Thyroid gland (tissue), 4 donors: ENCODE measurements at regions not wholly inside any gene's neighbourhood (a gene's known extent, or its start where the extent isn't known, plus 50 kb on each side); places are given as distances from the start of the nearest gene placed in this dataset.

Experiments used
- CTCF ChIP-seq, 6 experiments: fragments of 200-600 bp in 3 of 6; fragments of 450-650 bp in 3 of 6; sonication (generic) in 3 of 6; IDR thresholded peaks; one replicate each; pipeline ENCODE4 v1.5.1; 2016 to 2019; ENCODE audit warnings: antibody characterized with exemption in 6 of 6, mild to moderate bottlenecking in 2 of 6, inconsistent platforms in 1 of 6, moderate library complexity in 1 of 6
- POLR2A ChIP-seq, 2 donors: fragments of 450-650 bp; IDR thresholded peaks; one replicate each; pipeline ENCODE4 v1.6.1; 2017; ENCODE audit warnings: antibody characterized with exemption in 2 of 2, mild to moderate bottlenecking in 2 of 2, moderate library complexity in 1 of 2

- TF ChIP-seq CTCF (IDR thresholded peaks at IDR 0.05) (no peak), POLR2A (IDR thresholded peaks at IDR 0.05) (no peak)
These were observed 212.5 kb downstream of the ZFP36L2 start for GRCh38 chr2:43013821-43014345.
